DND-41 (cell line): ENCODE measurements at regions not wholly inside any gene's neighbourhood (a gene's known extent, or its start where the extent isn't known, plus 50 kb on each side); places are given as distances from the start of the nearest gene placed in this dataset.
A peak's percentile ranks its signal among the peaks of the same experiment; 100 is the strongest.

ENCODE experiments used
- ATAC-seq: fragments of 200-7000 bp; cut with Tn5 transposase; 3 replicates; pipeline ENCODE4 v1.9.1; 2021; ENCODE audit warnings: low read depth; ENCODE audit not compliant: insufficient read depth
- DNase-seq: peaks from one replicate; pipeline ENCODE4 v3.0.0-alpha.2; 2020
- H2AFZ ChIP-seq: 2 replicates; pipeline ENCODE4 v1.6.0; 2012; ENCODE audit warnings: low read depth, low read length
- H3K27ac ChIP-seq: 2 replicates; pipeline ENCODE4 v1.5.1; 2012; ENCODE audit warnings: low read length, inconsistent platforms
- H3K27me3 ChIP-seq: fragments of 200-600 bp; sonication (generic); 2 replicates; pipeline ENCODE4 v1.6.0; 2012; ENCODE audit warnings: low read length, mild to moderate bottlenecking, inconsistent platforms; ENCODE audit not compliant: insufficient read depth, poor library complexity
- H3K36me3 ChIP-seq: 2 replicates; pipeline ENCODE4 v1.5.1; 2012; ENCODE audit warnings: low read length, inconsistent platforms; ENCODE audit not compliant: insufficient read depth
- H3K4me1 ChIP-seq: 2 replicates; pipeline ENCODE4 v1.5.1; 2012; ENCODE audit warnings: mild to moderate bottlenecking, low read length; ENCODE audit not compliant: insufficient read depth
- H3K4me2 ChIP-seq: 2 replicates; pipeline ENCODE4 v1.6.0; 2012; ENCODE audit warnings: mild to moderate bottlenecking, moderate library complexity, low read length, inconsistent platforms; ENCODE audit not compliant: insufficient read depth
- H3K4me3 ChIP-seq, 2 experiments: fragments of 200-600 bp in 1 of 2; shearing (Covaris generic) in 1 of 2; 2 replicates each; pipeline ENCODE4 v1.5.1; 2012 to 2016; ENCODE audit warnings: inconsistent platforms in 2 of 2, low read length in 2 of 2, mild to moderate bottlenecking in 2 of 2, low read depth in 1 of 2, moderate library complexity in 1 of 2
- H3K79me2 ChIP-seq: 2 replicates; pipeline ENCODE4 v1.6.0; 2012; ENCODE audit warnings: low read length, inconsistent platforms; ENCODE audit not compliant: insufficient read depth
- H3K9ac ChIP-seq: 2 replicates; pipeline ENCODE4 v1.6.0; 2012; ENCODE audit warnings: low read depth, mild to moderate bottlenecking, inconsistent platforms, low read length, moderate library complexity
- H3K9me3 ChIP-seq: 2 replicates; pipeline ENCODE4 v1.5.1; 2012; ENCODE audit warnings: low read length, moderate library complexity, mild to moderate bottlenecking, inconsistent platforms; ENCODE audit not compliant: insufficient read depth, severe bottlenecking
- H4K20me1 ChIP-seq: 2 replicates; pipeline ENCODE4 v1.6.0; 2012; ENCODE audit warnings: low read length; ENCODE audit not compliant: insufficient read depth
- EZH2 ChIP-seq: IDR thresholded peaks from 3 replicates; pipeline ENCODE4 v1.6.1; 2012; ENCODE audit warnings: borderline replicate concordance, low read depth, mild to moderate bottlenecking, moderate library complexity, low read length, inconsistent platforms; ENCODE audit not compliant: severe bottlenecking
- TF ChIP-seq, protein P1 (sequence below): IDR thresholded peaks from 2 replicates; pipeline ENCODE4 v1.5.1; 2012; ENCODE audit warnings: borderline replicate concordance, low read length, moderate library complexity, mild to moderate bottlenecking; ENCODE audit not compliant: poor library complexity, severe bottlenecking; ENCODE audit errors: extremely low read depth

DNA sequence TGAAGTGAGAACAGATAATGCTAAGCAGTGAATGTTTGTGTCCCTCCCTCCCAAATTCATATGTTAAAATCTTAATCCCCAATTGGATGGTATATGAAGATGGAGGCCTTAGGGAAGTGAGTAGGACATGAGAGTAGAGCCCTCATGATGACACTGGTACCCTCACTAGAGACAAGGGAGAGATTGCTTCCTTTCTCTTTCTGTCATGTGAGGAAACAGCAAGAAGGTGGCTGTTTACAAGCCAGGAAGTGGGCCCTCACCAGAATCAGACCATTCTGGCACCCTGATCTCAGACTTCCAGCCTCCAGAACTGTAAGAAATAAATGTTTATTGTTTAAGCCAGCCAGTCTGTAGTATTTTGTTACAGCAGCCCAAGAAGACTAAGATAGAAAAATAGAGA is 209.5 kb downstream of the SATB1 start:
- ATAC-seq (peak; percentile 97), DNase-seq (peak; percentile 63)
- peak overlapping the region; percentile 10; the same call in 1 of the 2 replicates for H3K9ac ChIP-seq
- H4K20me1 ChIP-seq = no peaks in the 10 kb centered on the region
- no peaks in the 10 kb centered on the region for H3K27me3 ChIP-seq
- H3K4me3 ChIP-seq = no peak overlapping the region
- H3K9me3 ChIP-seq = no peaks in the 10 kb centered on the region
- no peaks in the 10 kb centered on the region for H3K79me2 ChIP-seq
- H2AFZ ChIP-seq = peak overlapping the region; percentile 63
- H3K4me1 ChIP-seq = peaks cover 46% of the 10 kb centered on the region
- TF ChIP-seq EZH2 = no peak
- TF ChIP-seq, protein P1, sequence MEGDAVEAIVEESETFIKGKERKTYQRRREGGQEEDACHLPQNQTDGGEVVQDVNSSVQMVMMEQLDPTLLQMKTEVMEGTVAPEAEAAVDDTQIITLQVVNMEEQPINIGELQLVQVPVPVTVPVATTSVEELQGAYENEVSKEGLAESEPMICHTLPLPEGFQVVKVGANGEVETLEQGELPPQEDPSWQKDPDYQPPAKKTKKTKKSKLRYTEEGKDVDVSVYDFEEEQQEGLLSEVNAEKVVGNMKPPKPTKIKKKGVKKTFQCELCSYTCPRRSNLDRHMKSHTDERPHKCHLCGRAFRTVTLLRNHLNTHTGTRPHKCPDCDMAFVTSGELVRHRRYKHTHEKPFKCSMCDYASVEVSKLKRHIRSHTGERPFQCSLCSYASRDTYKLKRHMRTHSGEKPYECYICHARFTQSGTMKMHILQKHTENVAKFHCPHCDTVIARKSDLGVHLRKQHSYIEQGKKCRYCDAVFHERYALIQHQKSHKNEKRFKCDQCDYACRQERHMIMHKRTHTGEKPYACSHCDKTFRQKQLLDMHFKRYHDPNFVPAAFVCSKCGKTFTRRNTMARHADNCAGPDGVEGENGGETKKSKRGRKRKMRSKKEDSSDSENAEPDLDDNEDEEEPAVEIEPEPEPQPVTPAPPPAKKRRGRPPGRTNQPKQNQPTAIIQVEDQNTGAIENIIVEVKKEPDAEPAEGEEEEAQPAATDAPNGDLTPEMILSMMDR = no peak
- no peaks in the 10 kb centered on the region for H3K36me3 ChIP-seq
- peak overlapping the region; percentile 74 for H3K27ac ChIP-seq
- no peak overlapping the region for H3K4me2 ChIP-seq

DNA sequence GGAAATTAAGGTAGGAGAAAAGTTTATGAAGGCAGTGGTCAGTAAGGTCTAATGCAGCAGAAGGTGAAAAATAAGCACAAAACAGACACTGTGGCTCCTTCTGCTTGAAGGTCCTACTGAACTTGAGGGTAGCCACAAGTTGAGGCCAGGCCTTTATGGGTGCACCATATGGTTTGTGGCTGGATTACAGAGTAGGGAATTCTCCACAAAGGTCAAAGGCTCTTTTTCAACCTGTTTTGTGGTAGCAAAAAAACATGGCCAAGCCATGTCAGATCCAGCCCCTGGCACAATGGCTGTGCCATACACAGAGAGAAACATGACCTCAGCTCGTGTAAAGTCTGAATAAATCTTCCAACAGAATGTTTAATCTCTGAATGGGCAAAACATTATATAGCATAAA is 214.0 kb downstream of the SATB1 start:
- Histone ChIP-seq H3K79me2 (no peaks in the 10 kb centered on the region), H3K4me2 (no peak overlapping the region), H3K4me1 (peaks cover 53% of the 10 kb centered on the region), H4K20me1 (no peaks in the 10 kb centered on the region), H3K27me3 (no peaks in the 10 kb centered on the region), H2AFZ (no peak overlapping the region; the same call in 1 of the 2 replicates), H3K9me3 (no peaks in the 10 kb centered on the region), H3K4me3 (no peak overlapping the region), H3K27ac (peak overlapping the region; percentile 12; the same call in 1 of the 2 replicates), H3K36me3 (no peaks in the 10 kb centered on the region), H3K9ac (no peak overlapping the region)
- DNase-seq = no peak
- ATAC-seq = no peak
- no peak for TF ChIP-seq EZH2
- TF ChIP-seq, protein P1 = no peak

DNA sequence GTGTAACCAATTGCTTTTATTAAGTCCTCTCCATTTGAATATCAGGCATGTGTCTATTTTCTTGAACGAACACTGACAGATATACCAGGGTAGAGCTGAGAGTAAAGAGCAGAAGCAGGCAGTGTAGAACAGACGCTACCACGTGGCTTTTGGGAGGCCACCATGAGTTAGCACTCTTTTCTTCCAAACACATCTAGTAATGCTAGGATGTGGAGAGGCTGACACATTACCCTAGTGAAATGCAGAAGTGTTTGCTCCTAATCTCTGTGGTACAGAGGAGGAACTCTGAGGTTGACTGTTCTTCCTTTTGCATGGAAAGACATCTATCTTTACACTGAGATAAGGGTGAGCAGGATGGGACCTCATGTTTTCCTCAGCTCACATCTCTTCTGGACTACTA is 216.3 kb downstream of the SATB1 start:
- H4K20me1 ChIP-seq = no peaks in the 10 kb centered on the region

More for the DNA sequence above, 216.3 kb downstream of the SATB1 start:
- Histone ChIP-seq H3K9ac (no peak overlapping the region), H3K36me3 (no peaks in the 10 kb centered on the region), H3K4me1 (peaks cover 31% of the 10 kb centered on the region), H3K79me2 (no peaks in the 10 kb centered on the region), H3K27me3 (no peaks in the 10 kb centered on the region), H3K4me2 (no peak overlapping the region), H2AFZ (no peak overlapping the region), H3K27ac (no peak overlapping the region), H3K4me3 (no peak overlapping the region), H3K9me3 (no peaks in the 10 kb centered on the region)
- no peak for DNase-seq
- peak; percentile 44; the same call in 1 of the 3 replicates for ATAC-seq
- TF ChIP-seq, protein P1 = no peak
- no peak for TF ChIP-seq EZH2
